ENCODE measurements at regions not wholly inside any gene's neighbourhood (a gene's known extent, or its start where the extent isn't known, plus 50 kb on each side); places are given as distances from the start of the nearest gene placed in this dataset.

GRCh38 chr11:81365496-81365895, 1368.2 kb downstream of the FAM181B start:
- H3K27ac ChIP-seq: no peak overlapping the region
- no peaks in the 10 kb centered on the region for H3K4me1 ChIP-seq
- H3K9me3 ChIP-seq: no peaks in the 10 kb centered on the region
- H3K36me3 ChIP-seq: no peaks in the 10 kb centered on the region
- no peak for DNase-seq
- intact Hi-C loops (cut with DNase I; ENCODE audit: low total_unique reads): no loop called here
- H3K27me3 ChIP-seq: no peaks in the 10 kb centered on the region
- H3K4me3 ChIP-seq: no peak overlapping the region
- TF ChIP-seq, protein P1, sequence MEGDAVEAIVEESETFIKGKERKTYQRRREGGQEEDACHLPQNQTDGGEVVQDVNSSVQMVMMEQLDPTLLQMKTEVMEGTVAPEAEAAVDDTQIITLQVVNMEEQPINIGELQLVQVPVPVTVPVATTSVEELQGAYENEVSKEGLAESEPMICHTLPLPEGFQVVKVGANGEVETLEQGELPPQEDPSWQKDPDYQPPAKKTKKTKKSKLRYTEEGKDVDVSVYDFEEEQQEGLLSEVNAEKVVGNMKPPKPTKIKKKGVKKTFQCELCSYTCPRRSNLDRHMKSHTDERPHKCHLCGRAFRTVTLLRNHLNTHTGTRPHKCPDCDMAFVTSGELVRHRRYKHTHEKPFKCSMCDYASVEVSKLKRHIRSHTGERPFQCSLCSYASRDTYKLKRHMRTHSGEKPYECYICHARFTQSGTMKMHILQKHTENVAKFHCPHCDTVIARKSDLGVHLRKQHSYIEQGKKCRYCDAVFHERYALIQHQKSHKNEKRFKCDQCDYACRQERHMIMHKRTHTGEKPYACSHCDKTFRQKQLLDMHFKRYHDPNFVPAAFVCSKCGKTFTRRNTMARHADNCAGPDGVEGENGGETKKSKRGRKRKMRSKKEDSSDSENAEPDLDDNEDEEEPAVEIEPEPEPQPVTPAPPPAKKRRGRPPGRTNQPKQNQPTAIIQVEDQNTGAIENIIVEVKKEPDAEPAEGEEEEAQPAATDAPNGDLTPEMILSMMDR (IDR thresholded peaks at IDR 0.05): no peak

- DNase-seq: no peak
- TF ChIP-seq, protein P1 (IDR thresholded peaks at IDR 0.05): no peak
- H3K4me3 ChIP-seq: no peak overlapping the region
- no peaks in the 10 kb centered on the region for H3K4me1 ChIP-seq
- no peak overlapping the region for H3K27ac ChIP-seq
- H3K9me3 ChIP-seq: no peaks in the 10 kb centered on the region
- H3K27me3 ChIP-seq: no peaks in the 10 kb centered on the region
- intact Hi-C loops (cut with DNase I; ENCODE audit: low total_unique reads): no loop called here
- H3K36me3 ChIP-seq: no peaks in the 10 kb centered on the region
Observed at GRCh38 chr11:81359476-81359875, 1374.2 kb downstream of the FAM181B start.

GRCh38 chr11:81345609-81346008, 1388.1 kb downstream of the FAM181B start:
- TF ChIP-seq, protein P1 (IDR thresholded peaks at IDR 0.05): no peak
- H3K36me3 ChIP-seq: no peaks in the 10 kb centered on the region
- H3K4me1 ChIP-seq: no peaks in the 10 kb centered on the region
- H3K9me3 ChIP-seq: no peaks in the 10 kb centered on the region
- intact Hi-C loops (cut with DNase I; ENCODE audit: low total_unique reads): no loop called here
- H3K27me3 ChIP-seq: no peaks in the 10 kb centered on the region
- H3K4me3 ChIP-seq: no peak overlapping the region
- no peak for DNase-seq
- no peak overlapping the region for H3K27ac ChIP-seq

- H3K9me3 ChIP-seq: no peaks in the 10 kb centered on the region
- TF ChIP-seq, protein P1 (IDR thresholded peaks at IDR 0.05): no peak
Observed at GRCh38 chr11:81342966-81343365, 1390.7 kb downstream of the FAM181B start.

GRCh38 chr11:81340225-81340624, 1393.4 kb downstream of the FAM181B start:
- Histone ChIP-seq H3K36me3 (no peaks in the 10 kb centered on the region), H3K27me3 (no peaks in the 10 kb centered on the region), H3K4me1 (no peaks in the 10 kb centered on the region), H3K4me3 (no peak overlapping the region), H3K9me3 (no peaks in the 10 kb centered on the region), H3K27ac (no peak overlapping the region)
- DNase-seq: no peak
- TF ChIP-seq, protein P1 (IDR thresholded peaks at IDR 0.05): no peak
- intact Hi-C loops (cut with DNase I; ENCODE audit: low total_unique reads): no loop called here

More at GRCh38 chr11:81342966-81343365, 1390.7 kb downstream of the FAM181B start:
- no peak overlapping the region for H3K27ac ChIP-seq
- intact Hi-C loops (cut with DNase I; ENCODE audit: low total_unique reads): no loop called here
- no peaks in the 10 kb centered on the region for H3K4me1 ChIP-seq
- no peaks in the 10 kb centered on the region for H3K36me3 ChIP-seq
- H3K4me3 ChIP-seq: no peak overlapping the region
- no peak for DNase-seq
- no peaks in the 10 kb centered on the region for H3K27me3 ChIP-seq

- intact Hi-C loops (cut with DNase I; ENCODE audit: low total_unique reads): no loop called here
- TF ChIP-seq, protein P1 (IDR thresholded peaks at IDR 0.05): no peak
- DNase-seq: no peak
- Histone ChIP-seq H3K27me3 (no peaks in the 10 kb centered on the region), H3K4me3 (no peak overlapping the region), H3K27ac (no peak overlapping the region), H3K9me3 (no peaks in the 10 kb centered on the region), H3K36me3 (no peaks in the 10 kb centered on the region), H3K4me1 (no peaks in the 10 kb centered on the region)
Observed at GRCh38 chr11:81339521-81339920, 1394.1 kb downstream of the FAM181B start.

All from tibial artery (tissue), 4 donors.